ENCODE measurements at regions not wholly inside any gene's neighbourhood (a gene's known extent, or its start where the extent isn't known, plus 50 kb on each side); places are given as distances from the start of the nearest gene placed in this dataset.

DNA sequence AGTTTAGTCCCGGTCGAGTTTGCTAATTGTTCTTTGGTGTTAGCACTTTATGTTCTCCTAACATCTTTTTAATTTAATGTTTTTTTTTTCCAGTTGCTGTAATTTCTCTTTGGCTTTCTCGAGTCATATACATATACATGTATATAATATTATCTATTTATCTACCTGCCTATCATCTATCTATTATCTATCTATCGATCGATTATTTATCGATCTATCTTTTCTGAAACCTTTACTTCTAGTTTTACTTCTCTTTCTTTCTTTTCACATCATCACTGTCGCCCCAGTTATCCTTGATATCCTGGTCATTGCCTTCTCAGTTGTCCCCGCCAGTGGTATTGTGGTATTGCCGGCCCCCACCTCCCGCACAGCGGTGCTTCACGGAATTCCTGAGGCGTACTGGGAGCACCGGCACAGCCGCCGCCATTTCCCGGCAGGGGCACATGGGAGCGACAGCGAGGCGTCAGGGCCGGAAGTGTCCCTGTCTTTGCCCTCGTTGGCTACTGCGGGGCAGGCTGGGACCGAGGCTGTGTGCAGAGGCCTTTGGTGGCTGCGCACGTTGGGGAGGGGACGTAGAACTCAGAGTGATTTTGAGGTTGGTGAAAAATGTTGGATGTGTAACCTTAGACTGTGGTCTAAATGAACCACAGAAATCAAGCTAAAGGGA is 101.1 kb downstream of the NUF2 start (continued):
- TF ChIP-seq FOSL2 (IDR thresholded peaks at IDR 0.05; ENCODE audit: borderline replicate concordance, low read depth) (no peak), EP300 (IDR thresholded peaks at IDR 0.05; ENCODE audit: borderline replicate concordance in 1 of 2, low read depth in 1 of 2, low read length in 1 of 2) (no peak)

DNA sequence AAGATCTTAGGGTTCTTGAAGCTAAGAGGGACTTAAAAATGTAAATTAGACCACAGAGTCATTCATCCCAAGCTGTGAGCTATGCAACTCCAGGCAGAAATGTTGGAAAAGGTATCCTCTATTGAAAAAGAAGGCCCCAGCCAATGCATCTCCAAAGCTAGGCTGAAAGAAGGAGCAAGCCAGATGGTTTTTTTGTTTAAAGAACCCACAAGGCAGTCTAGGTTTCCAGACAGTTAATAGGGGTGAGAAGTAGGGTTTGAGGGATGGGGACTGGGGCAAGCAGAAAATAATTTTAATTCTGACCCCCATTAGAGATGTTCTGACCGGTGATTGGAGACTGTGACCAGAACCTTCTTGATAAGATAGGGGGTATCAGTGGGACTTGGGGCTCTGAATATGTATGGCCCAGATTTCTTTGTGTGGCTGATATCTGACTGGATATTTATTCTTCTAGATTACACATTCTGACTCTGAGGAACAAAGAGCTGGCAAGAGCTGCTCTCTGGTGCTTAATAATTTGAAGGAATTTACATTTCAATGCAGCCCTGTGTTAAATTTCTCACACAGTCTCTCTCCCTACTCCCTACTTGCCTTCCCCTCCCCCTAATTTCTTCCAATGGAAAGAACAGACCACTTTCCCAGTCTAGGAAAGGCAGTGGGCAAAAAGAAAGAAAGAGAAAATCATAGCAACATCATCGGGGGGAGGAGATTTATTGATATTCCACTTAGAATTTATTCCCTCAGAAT is 104.9 kb downstream of the NUF2 start:
- 22% methylated on average over 2 of the region's 2 CpGs for WGBS (ENCODE audit: low lambda C conversion rate)

More for the DNA sequence above, 104.9 kb downstream of the NUF2 start:
- Histone ChIP-seq H3K36me3 (replicated peaks in 1 of 2; ENCODE audit: control insufficient read depth in 1 of 2, insufficient read depth in 2 of 2, low read length in 1 of 2) (no peaks in the 10 kb centered on the region), H3K27ac (ENCODE audit: low read depth in 2 of 2, low read length in 1 of 2) (no peak overlapping the region), H3K79me2 (ENCODE audit: insufficient read depth) (no peaks in the 10 kb centered on the region), H3K4me3 (ENCODE audit: low read depth in 2 of 2, low read length in 1 of 2) (no peak overlapping the region), H2AFZ (ENCODE audit: low read depth) (no peak overlapping the region), H3K27me3 (ENCODE audit: insufficient read depth) (no peaks in the 10 kb centered on the region; the same call in 1 of the 2 replicates), H3F3A (replicated peaks; ENCODE audit: insufficient read depth) (no peaks in the 10 kb centered on the region), H3K4me2 (no peak overlapping the region), H4K20me1 (ENCODE audit: insufficient read depth) (no peaks in the 10 kb centered on the region), H3K4me1 (ENCODE audit: control insufficient read depth in 1 of 2, insufficient read depth in 2 of 2, low read depth in 1 of 2, low read length in 1 of 2) (no peaks in the 10 kb centered on the region), H3K9me3 (no peaks in the 10 kb centered on the region), H3K9ac (no peak overlapping the region), H3K9me2 (no peaks in the 10 kb centered on the region)
- TF ChIP-seq, protein P1, sequence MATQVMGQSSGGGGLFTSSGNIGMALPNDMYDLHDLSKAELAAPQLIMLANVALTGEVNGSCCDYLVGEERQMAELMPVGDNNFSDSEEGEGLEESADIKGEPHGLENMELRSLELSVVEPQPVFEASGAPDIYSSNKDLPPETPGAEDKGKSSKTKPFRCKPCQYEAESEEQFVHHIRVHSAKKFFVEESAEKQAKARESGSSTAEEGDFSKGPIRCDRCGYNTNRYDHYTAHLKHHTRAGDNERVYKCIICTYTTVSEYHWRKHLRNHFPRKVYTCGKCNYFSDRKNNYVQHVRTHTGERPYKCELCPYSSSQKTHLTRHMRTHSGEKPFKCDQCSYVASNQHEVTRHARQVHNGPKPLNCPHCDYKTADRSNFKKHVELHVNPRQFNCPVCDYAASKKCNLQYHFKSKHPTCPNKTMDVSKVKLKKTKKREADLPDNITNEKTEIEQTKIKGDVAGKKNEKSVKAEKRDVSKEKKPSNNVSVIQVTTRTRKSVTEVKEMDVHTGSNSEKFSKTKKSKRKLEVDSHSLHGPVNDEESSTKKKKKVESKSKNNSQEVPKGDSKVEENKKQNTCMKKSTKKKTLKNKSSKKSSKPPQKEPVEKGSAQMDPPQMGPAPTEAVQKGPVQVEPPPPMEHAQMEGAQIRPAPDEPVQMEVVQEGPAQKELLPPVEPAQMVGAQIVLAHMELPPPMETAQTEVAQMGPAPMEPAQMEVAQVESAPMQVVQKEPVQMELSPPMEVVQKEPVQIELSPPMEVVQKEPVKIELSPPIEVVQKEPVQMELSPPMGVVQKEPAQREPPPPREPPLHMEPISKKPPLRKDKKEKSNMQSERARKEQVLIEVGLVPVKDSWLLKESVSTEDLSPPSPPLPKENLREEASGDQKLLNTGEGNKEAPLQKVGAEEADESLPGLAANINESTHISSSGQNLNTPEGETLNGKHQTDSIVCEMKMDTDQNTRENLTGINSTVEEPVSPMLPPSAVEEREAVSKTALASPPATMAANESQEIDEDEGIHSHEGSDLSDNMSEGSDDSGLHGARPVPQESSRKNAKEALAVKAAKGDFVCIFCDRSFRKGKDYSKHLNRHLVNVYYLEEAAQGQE (IDR thresholded peaks at IDR 0.05; ENCODE audit: low read depth, low read length) = no peak
- no peak for TF ChIP-seq EZH2phosphoT487 (IDR thresholded peaks at IDR 0.05; ENCODE audit: borderline replicate concordance, low read depth)
- no peak for TF ChIP-seq FOSL2 (IDR thresholded peaks at IDR 0.05; ENCODE audit: borderline replicate concordance, low read depth)
- no peak for TF ChIP-seq RAD21 (IDR thresholded peaks at IDR 0.05; ENCODE audit: low read length)
- TF ChIP-seq RFX5 (IDR thresholded peaks at IDR 0.05; ENCODE audit: low read length) = no peak
- TF ChIP-seq, protein P2, sequence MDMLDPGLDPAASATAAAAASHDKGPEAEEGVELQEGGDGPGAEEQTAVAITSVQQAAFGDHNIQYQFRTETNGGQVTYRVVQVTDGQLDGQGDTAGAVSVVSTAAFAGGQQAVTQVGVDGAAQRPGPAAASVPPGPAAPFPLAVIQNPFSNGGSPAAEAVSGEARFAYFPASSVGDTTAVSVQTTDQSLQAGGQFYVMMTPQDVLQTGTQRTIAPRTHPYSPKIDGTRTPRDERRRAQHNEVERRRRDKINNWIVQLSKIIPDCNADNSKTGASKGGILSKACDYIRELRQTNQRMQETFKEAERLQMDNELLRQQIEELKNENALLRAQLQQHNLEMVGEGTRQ (IDR thresholded peaks at IDR 0.05; ENCODE audit: borderline replicate concordance, low read depth, low read length) = no peak
- TF ChIP-seq TEAD4 (IDR thresholded peaks at IDR 0.05; ENCODE audit: borderline replicate concordance, insufficient read depth) = no peak
- no peak for TF ChIP-seq POLR2AphosphoS5 (IDR thresholded peaks at IDR 0.05; ENCODE audit: low read depth, low read length)
- no peak for TF ChIP-seq FOXM1 (IDR thresholded peaks at IDR 0.05; ENCODE audit: low read depth)
- TF ChIP-seq, protein P3, sequence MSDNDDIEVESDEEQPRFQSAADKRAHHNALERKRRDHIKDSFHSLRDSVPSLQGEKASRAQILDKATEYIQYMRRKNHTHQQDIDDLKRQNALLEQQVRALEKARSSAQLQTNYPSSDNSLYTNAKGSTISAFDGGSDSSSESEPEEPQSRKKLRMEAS (IDR thresholded peaks at IDR 0.05; ENCODE audit: low read depth) = no peak
- no peak for TF ChIP-seq NRF1 (IDR thresholded peaks at IDR 0.05; ENCODE audit: low read depth, low read length)
- TF ChIP-seq MEF2A (IDR thresholded peaks at IDR 0.05; ENCODE audit: borderline replicate concordance, low read depth) = no peak
- TF ChIP-seq MXI1 (IDR thresholded peaks at IDR 0.05; ENCODE audit: low read depth, low read length) = no peak
- no peak for TF ChIP-seq JUND (IDR thresholded peaks at IDR 0.05)
- no peak for TF ChIP-seq NFIC (IDR thresholded peaks at IDR 0.05; ENCODE audit: borderline replicate concordance)
- no peak for TF ChIP-seq FOXJ3 (CRISPR knock-in tag; IDR thresholded peaks at IDR 0.05)
- no peak for DNase-seq
- CTCF ChIA-PET = interaction anchor here (1.0 kb wide), 1 partner anchor 16 kb away, joined by 4 read pairs; no protein-coding TSS in a partner anchor
- POLR2A ChIA-PET = no interaction called here

Measured in SK-N-SH (cell line).